Activated naive CD8-positive, alpha-beta T cell (primary cell): ENCODE measurements at regions not wholly inside any gene's neighbourhood (a gene's known extent, or its start where the extent isn't known, plus 50 kb on each side); places are given as distances from the start of the nearest gene placed in this dataset.

Experiments used
- H3K27ac Mint-ChIP-seq: one replicate; pipeline ENCODE4 v1.8.0; 2021; ENCODE audit warnings: mixed read lengths
- H3K27me3 Mint-ChIP-seq: one replicate; pipeline ENCODE4 v1.8.0; 2021; ENCODE audit warnings: mixed read lengths
- H3K36me3 Mint-ChIP-seq: one replicate; pipeline ENCODE4 v1.8.0; 2021; ENCODE audit warnings: mixed read lengths
- H3K4me1 Mint-ChIP-seq: one replicate; pipeline ENCODE4 v1.8.0; 2021; ENCODE audit warnings: low read depth, mixed read lengths
- H3K4me3 Mint-ChIP-seq: one replicate; pipeline ENCODE4 v1.8.0; 2021; ENCODE audit warnings: mild to moderate bottlenecking, mixed read lengths
- H3K9me3 Mint-ChIP-seq: one replicate; pipeline ENCODE4 v1.8.0; 2021; ENCODE audit warnings: low read depth, mixed read lengths

- H3K4me3 Mint-ChIP-seq = no peak overlapping the region
- peaks cover 18% of the 10 kb centered on the region for H3K9me3 Mint-ChIP-seq
- H3K36me3 Mint-ChIP-seq = peaks cover 36% of the 10 kb centered on the region
- H3K27me3 Mint-ChIP-seq = no peaks in the 10 kb centered on the region
- peaks cover 20% of the 10 kb centered on the region for H3K4me1 Mint-ChIP-seq
- H3K27ac Mint-ChIP-seq = no peak overlapping the region
These were observed 208.9 kb downstream of the ZEB2 start for GRCh38 chr2:144310889-144311608.

DNA sequence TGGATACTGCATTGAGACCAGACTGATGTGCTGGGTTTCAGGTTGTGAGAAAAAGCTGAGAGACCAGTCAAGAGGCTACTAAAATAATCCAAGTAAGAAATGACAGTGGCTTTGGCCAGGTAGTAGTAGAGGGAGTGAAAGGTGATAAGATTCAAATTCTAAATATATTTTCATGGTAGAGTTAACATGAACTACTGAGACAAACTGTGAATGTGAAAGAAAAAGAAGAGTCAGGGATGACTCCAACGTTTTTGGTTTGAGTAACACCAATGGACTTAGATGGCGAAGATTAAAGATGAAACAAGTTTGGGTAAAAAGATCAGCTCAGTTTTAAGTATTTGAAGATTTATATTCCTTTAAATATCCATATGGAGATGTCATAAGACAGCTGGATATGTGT lies 209.4 kb downstream of the ZEB2 start:
- no peak overlapping the region for H3K4me3 Mint-ChIP-seq
- H3K27ac Mint-ChIP-seq = no peak overlapping the region

DNA sequence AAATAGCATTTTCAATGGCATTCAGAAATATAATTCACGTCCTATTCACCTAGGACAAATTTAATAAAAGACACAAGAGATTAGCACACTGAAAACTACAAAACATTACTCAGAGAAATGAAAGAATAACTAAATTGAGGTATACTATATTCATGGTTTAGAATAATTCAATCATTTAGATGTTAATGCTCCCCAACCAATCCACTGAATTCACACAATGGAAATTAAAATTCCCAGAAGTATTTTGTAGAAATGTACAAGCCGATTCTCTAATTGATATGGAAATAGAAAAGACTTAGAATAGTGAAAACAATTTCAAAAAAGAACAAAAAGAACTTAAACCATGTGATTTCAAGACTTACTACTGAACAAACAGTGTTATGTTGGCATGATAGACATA lies 212.2 kb downstream of the ZEB2 start:
- H3K4me1 Mint-ChIP-seq = peaks cover 18% of the 10 kb centered on the region
- H3K36me3 Mint-ChIP-seq = peaks cover 20% of the 10 kb centered on the region
- peak overlapping the region; percentile 19 for H3K27ac Mint-ChIP-seq
- no peaks in the 10 kb centered on the region for H3K27me3 Mint-ChIP-seq
- peaks cover 16% of the 10 kb centered on the region for H3K9me3 Mint-ChIP-seq
- no peak overlapping the region for H3K4me3 Mint-ChIP-seq

More for the DNA sequence above, 209.4 kb downstream of the ZEB2 start:
- peaks cover 18% of the 10 kb centered on the region for H3K9me3 Mint-ChIP-seq
- no peaks in the 10 kb centered on the region for H3K27me3 Mint-ChIP-seq
- peaks cover 18% of the 10 kb centered on the region for H3K4me1 Mint-ChIP-seq
- peaks cover 32% of the 10 kb centered on the region for H3K36me3 Mint-ChIP-seq

GRCh38 chr2:144304202-144304601 lies 215.7 kb downstream of the ZEB2 start:
- peaks cover 7% of the 10 kb centered on the region for H3K36me3 Mint-ChIP-seq
- H3K4me3 Mint-ChIP-seq = no peak overlapping the region
- H3K27me3 Mint-ChIP-seq = no peaks in the 10 kb centered on the region
- no peak overlapping the region for H3K27ac Mint-ChIP-seq
- H3K4me1 Mint-ChIP-seq = peaks cover 2% of the 10 kb centered on the region
- no peaks in the 10 kb centered on the region for H3K9me3 Mint-ChIP-seq

DNA sequence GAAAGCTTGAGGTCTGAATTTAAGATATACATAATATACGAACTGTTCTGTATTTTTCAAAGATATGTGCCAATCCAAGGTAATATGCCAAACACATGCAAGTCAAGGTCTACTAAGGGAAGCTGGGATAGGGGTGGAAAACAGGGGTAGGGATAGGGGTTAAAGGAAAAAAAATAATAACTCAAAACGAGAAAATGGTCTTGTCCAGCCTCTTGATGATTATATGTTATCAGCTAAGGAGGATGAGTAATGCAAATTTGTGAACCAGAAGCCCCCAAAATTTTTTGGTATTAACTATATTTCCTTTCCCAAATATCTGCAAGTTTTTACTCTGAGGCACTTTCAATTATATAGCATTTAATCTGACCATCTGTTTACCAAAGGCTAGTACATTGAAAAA lies 219.3 kb downstream of the ZEB2 start:
- H3K27ac Mint-ChIP-seq = no peak overlapping the region
- no peaks in the 10 kb centered on the region for H3K4me1 Mint-ChIP-seq
- no peaks in the 10 kb centered on the region for H3K27me3 Mint-ChIP-seq
- no peaks in the 10 kb centered on the region for H3K9me3 Mint-ChIP-seq
- H3K4me3 Mint-ChIP-seq = no peak overlapping the region
- peaks cover 6% of the 10 kb centered on the region for H3K36me3 Mint-ChIP-seq

- Mint-ChIP-seq H3K4me3 (no peak overlapping the region), H3K27ac (no peak overlapping the region), H3K4me1 (peaks cover 3% of the 10 kb centered on the region), H3K27me3 (no peaks in the 10 kb centered on the region), H3K36me3 (peaks cover 25% of the 10 kb centered on the region), H3K9me3 (peaks cover 7% of the 10 kb centered on the region)
These were observed 229.6 kb downstream of the ZEB2 start for GRCh38 chr2:144290276-144290675.

DNA sequence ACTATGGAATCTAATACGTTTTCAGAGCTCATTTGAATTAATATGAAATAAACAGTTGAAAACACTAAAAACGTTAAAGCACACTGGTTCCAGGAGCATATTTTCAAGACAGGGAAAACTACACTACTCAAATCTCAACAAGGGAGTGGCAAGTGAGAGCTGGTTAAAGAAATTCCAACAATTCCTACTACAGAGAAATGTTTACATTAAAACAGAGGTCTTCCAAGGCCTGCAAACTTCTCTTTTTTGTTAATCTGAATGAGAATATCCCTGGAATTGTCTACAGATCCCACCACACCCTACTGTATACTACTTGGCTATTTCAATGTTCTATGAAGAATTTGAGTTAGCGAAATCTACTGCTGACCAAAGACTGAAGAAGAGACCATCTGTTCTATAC lies 231.5 kb downstream of the ZEB2 start:
- peaks cover 7% of the 10 kb centered on the region for H3K9me3 Mint-ChIP-seq
- H3K36me3 Mint-ChIP-seq = peaks cover 20% of the 10 kb centered on the region
- peaks cover 3% of the 10 kb centered on the region for H3K4me1 Mint-ChIP-seq
- no peaks in the 10 kb centered on the region for H3K27me3 Mint-ChIP-seq
- no peak overlapping the region for H3K27ac Mint-ChIP-seq
- H3K4me3 Mint-ChIP-seq = no peak overlapping the region

DNA sequence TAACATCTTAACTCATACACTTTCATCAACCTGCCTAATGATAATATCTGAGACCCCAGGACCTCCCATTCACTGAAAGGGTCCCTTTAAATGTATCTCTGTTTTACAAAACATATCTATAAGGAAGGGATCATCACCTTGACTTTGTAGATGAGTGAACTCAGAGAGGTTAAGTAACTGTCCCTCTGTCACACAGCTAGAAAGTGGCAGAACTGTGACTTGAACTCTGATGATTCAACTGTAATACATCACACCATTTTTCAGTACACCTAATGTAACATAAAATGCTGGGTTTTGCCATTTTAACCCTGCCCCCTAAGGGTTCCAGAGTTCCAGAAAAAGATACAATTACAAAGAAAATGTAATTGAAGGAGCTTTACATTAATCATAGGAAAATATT lies 234.6 kb downstream of the ZEB2 start:
- Mint-ChIP-seq H3K27ac (no peak overlapping the region), H3K36me3 (peaks cover 5% of the 10 kb centered on the region), H3K9me3 (peaks cover 4% of the 10 kb centered on the region), H3K27me3 (no peaks in the 10 kb centered on the region), H3K4me1 (peaks cover 8% of the 10 kb centered on the region), H3K4me3 (no peak overlapping the region)

GRCh38 chr2:144281476-144281875 lies 238.4 kb downstream of the ZEB2 start:
- no peaks in the 10 kb centered on the region for H3K9me3 Mint-ChIP-seq
- H3K27me3 Mint-ChIP-seq = no peaks in the 10 kb centered on the region
- H3K4me3 Mint-ChIP-seq = no peak overlapping the region
- no peak overlapping the region for H3K27ac Mint-ChIP-seq
- H3K4me1 Mint-ChIP-seq = peaks cover 27% of the 10 kb centered on the region
- H3K36me3 Mint-ChIP-seq = no peaks in the 10 kb centered on the region

- H3K4me3 Mint-ChIP-seq = no peak overlapping the region
- H3K4me1 Mint-ChIP-seq = peaks cover 24% of the 10 kb centered on the region
- H3K27ac Mint-ChIP-seq = no peak overlapping the region
- no peaks in the 10 kb centered on the region for H3K36me3 Mint-ChIP-seq
- H3K9me3 Mint-ChIP-seq = no peaks in the 10 kb centered on the region
- H3K27me3 Mint-ChIP-seq = no peaks in the 10 kb centered on the region
These were observed 239.9 kb downstream of the ZEB2 start for GRCh38 chr2:144280009-144280408.

DNA sequence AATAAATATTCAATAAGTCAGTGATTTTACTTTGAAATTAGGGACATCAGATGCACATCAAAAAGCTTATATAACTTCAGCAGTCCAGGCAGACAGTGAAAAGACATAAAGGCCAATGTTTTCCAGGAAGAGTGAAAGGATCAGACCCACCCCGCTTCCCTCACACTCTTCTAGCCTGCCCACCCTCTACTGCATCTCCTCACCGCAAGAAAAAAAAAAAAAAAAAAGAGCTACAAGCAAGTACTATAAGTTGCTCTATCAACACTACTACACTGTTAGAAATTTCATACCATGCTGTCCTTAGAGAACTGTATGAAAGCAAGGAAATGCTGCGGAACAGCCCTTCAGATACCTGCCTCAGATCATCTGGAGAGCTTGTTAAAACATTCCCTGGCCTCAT lies 240.8 kb downstream of the ZEB2 start:
- H3K27me3 Mint-ChIP-seq = no peaks in the 10 kb centered on the region
- no peak overlapping the region for H3K27ac Mint-ChIP-seq
- no peak overlapping the region for H3K4me3 Mint-ChIP-seq
- no peaks in the 10 kb centered on the region for H3K9me3 Mint-ChIP-seq
- no peaks in the 10 kb centered on the region for H3K36me3 Mint-ChIP-seq
- H3K4me1 Mint-ChIP-seq = peaks cover 24% of the 10 kb centered on the region

GRCh38 chr2:144277622-144278354 lies 242.1 kb downstream of the ZEB2 start:
- Mint-ChIP-seq H3K27ac (no peak overlapping the region), H3K36me3 (peaks cover 3% of the 10 kb centered on the region), H3K27me3 (no peaks in the 10 kb centered on the region), H3K4me1 (peaks cover 22% of the 10 kb centered on the region), H3K9me3 (no peaks in the 10 kb centered on the region), H3K4me3 (no peak overlapping the region)

DNA sequence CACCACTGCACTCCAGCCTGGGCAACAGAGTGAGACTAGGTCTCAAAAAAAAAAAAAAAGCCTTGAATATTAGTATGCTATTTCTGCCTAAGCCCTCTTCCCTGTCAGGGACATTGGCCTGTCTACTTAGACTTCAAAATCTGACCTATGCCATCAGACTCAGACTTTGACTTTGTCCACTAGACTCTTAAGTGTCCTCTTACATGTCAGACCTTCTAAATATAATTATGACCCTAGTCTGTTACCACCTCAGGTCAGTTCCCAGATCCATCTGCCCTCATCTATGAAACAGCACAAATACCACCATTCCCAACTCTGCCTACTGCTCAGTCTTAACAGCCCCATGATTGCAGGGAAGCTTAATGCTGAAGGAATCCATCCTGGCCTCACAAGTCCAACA lies 244.6 kb downstream of the ZEB2 start:
- Mint-ChIP-seq H3K4me3 (no peak overlapping the region), H3K27ac (no peak overlapping the region), H3K4me1 (peaks cover 24% of the 10 kb centered on the region), H3K9me3 (no peaks in the 10 kb centered on the region), H3K27me3 (no peaks in the 10 kb centered on the region), H3K36me3 (peaks cover 3% of the 10 kb centered on the region)

DNA sequence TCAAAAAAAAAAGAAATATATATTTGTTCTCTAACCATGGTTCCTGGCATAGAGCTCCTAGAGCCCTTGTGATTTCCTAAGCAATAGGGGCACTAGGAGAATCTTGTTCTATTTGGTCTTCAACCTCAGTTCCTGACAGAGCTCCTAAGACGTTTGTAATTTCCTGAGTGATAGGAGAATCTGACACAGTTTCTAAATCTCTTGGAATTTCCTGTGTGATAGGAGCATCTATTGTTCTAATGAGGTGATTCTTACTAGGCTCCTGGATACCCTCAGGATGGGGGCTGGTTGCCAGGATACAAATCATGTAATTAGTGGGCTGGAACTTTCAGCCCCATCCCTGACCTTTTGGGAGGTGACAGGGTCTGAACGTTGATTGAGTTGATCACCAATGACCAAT lies 245.8 kb downstream of the ZEB2 start:
- Mint-ChIP-seq H3K4me3 (no peak overlapping the region), H3K27me3 (no peaks in the 10 kb centered on the region), H3K36me3 (peaks cover 3% of the 10 kb centered on the region), H3K9me3 (no peaks in the 10 kb centered on the region), H3K27ac (no peak overlapping the region), H3K4me1 (peaks cover 19% of the 10 kb centered on the region)

- H3K9me3 Mint-ChIP-seq = no peaks in the 10 kb centered on the region
- no peak overlapping the region for H3K4me3 Mint-ChIP-seq
- H3K4me1 Mint-ChIP-seq = peaks cover 29% of the 10 kb centered on the region
- peaks cover 3% of the 10 kb centered on the region for H3K36me3 Mint-ChIP-seq
- no peak overlapping the region for H3K27ac Mint-ChIP-seq
- no peaks in the 10 kb centered on the region for H3K27me3 Mint-ChIP-seq
These were observed 249.0 kb downstream of the ZEB2 start for GRCh38 chr2:144270951-144271350.
